Trophoblast cell (in vitro differentiated cells and primary cell): ENCODE measurements at regions not wholly inside any gene's neighbourhood (a gene's known extent, or its start where the extent isn't known, plus 50 kb on each side); places are given as distances from the start of the nearest gene placed in this dataset.

ENCODE experiments used
- DNase-seq, 2 donors: peaks; one replicate each; pipeline ENCODE4 v3.0.0-alpha.2; 2016
- H2AFZ ChIP-seq: 2 replicates; pipeline ENCODE4 v1.6.1; 2013; ENCODE audit warnings: low read length, moderate library complexity, mild to moderate bottlenecking; ENCODE audit not compliant: insufficient read depth, poor library complexity
- H2AK5ac ChIP-seq: 2 replicates; pipeline ENCODE4 v1.6.1; 2013; ENCODE audit warnings: mild to moderate bottlenecking, low read length
- H2BK120ac ChIP-seq: 2 replicates; pipeline ENCODE4 v1.6.1; 2013; ENCODE audit warnings: low read length, mild to moderate bottlenecking, moderate library complexity; ENCODE audit not compliant: insufficient read depth, poor library complexity
- H2BK12ac ChIP-seq: 2 replicates; pipeline ENCODE4 v1.6.1; 2013; ENCODE audit warnings: mild to moderate bottlenecking, low read length, moderate library complexity
- H2BK5ac ChIP-seq: 2 replicates; pipeline ENCODE4 v1.6.1; 2013; ENCODE audit warnings: low read length, low read depth, moderate library complexity, mild to moderate bottlenecking; ENCODE audit not compliant: poor library complexity
- H3K14ac ChIP-seq: 2 replicates; pipeline ENCODE4 v1.6.1; 2013; ENCODE audit warnings: mild to moderate bottlenecking, low read length
- H3K18ac ChIP-seq: 2 replicates; pipeline ENCODE4 v1.6.1; 2013; ENCODE audit warnings: mild to moderate bottlenecking, low read length
- H3K23ac ChIP-seq: 2 replicates; pipeline ENCODE4 v1.6.1; 2013; ENCODE audit warnings: low read length
- H3K27ac ChIP-seq: 2 replicates; pipeline ENCODE4 v1.5.1; 2013; ENCODE audit warnings: low read depth, mild to moderate bottlenecking, inconsistent platforms, low read length, moderate library complexity
- H3K27me3 ChIP-seq: 2 replicates; pipeline ENCODE4 v1.6.1; 2013; ENCODE audit warnings: inconsistent platforms, mild to moderate bottlenecking, low read length, moderate library complexity; ENCODE audit not compliant: insufficient read depth
- H3K36me3 ChIP-seq, 2 experiments: 1 replicate in 1 of 2; 2 replicates in 1 of 2; pipeline ENCODE4 v1.6.1; 2013; ENCODE audit warnings: low read length in 2 of 2, mild to moderate bottlenecking in 2 of 2, moderate library complexity in 1 of 2; ENCODE audit not compliant: insufficient read depth in 2 of 2, control insufficient read depth in 1 of 2
- H3K4ac ChIP-seq: 2 replicates; pipeline ENCODE4 v1.6.1; 2013; ENCODE audit warnings: low read depth, mild to moderate bottlenecking, low read length, moderate library complexity
- H3K4me1 ChIP-seq, 2 experiments: 1 replicate in 1 of 2; 2 replicates in 1 of 2; pipeline ENCODE4 v1.6.1; 2013; ENCODE audit warnings: low read length in 2 of 2, mild to moderate bottlenecking in 2 of 2, moderate library complexity in 1 of 2; ENCODE audit not compliant: insufficient read depth in 2 of 2, control insufficient read depth in 1 of 2
- H3K4me2 ChIP-seq: 2 replicates; pipeline ENCODE4 v1.6.1; 2013; ENCODE audit warnings: inconsistent platforms, mild to moderate bottlenecking, low read length, moderate library complexity
- H3K4me3 ChIP-seq: 2 replicates; pipeline ENCODE4 v1.5.1; 2013; ENCODE audit warnings: mild to moderate bottlenecking, low read depth, low read length, inconsistent platforms
- H3K79me1 ChIP-seq: one replicate; pipeline ENCODE4 v1.6.1; 2013; ENCODE audit warnings: low read length
- H3K79me2 ChIP-seq: 2 replicates; pipeline ENCODE4 v1.6.1; 2013; ENCODE audit warnings: low read length, mild to moderate bottlenecking; ENCODE audit not compliant: control insufficient read depth, insufficient read depth, poor library complexity
- H3K9ac ChIP-seq: 2 replicates; pipeline ENCODE4 v1.6.1; 2013; ENCODE audit warnings: mild to moderate bottlenecking, low read length
- H3K9me3 ChIP-seq: 2 replicates; pipeline ENCODE4 v1.6.1; 2013; ENCODE audit warnings: low read depth, mild to moderate bottlenecking, control low read depth, inconsistent platforms, low read length; ENCODE audit not compliant: insufficient read depth
- H4K12ac ChIP-seq: 2 replicates; pipeline ENCODE4 v1.6.1; 2013; ENCODE audit warnings: low read depth, mild to moderate bottlenecking, low read length, moderate library complexity
- H4K8ac ChIP-seq: 2 replicates; pipeline ENCODE4 v1.6.1; 2013; ENCODE audit warnings: low read depth, mild to moderate bottlenecking, low read length, moderate library complexity
- H4K91ac ChIP-seq: one replicate; pipeline ENCODE4 v1.6.1; 2013; ENCODE audit warnings: low read depth, mild to moderate bottlenecking, low read length, moderate library complexity
- WGBS: extraction: QIAGEN DNeasy Blood & Tissue Kit; methylation state at CpG from one replicate; pipeline ENCODE4 v1.1.7; 2013; ENCODE audit warnings: missing lambda C conversion rate; ENCODE audit not compliant: insufficient read length, insufficient coverage; ENCODE audit errors: extremely low coverage; 5-methylcytosine and 5-hydroxymethylcytosine counted together

DNA sequence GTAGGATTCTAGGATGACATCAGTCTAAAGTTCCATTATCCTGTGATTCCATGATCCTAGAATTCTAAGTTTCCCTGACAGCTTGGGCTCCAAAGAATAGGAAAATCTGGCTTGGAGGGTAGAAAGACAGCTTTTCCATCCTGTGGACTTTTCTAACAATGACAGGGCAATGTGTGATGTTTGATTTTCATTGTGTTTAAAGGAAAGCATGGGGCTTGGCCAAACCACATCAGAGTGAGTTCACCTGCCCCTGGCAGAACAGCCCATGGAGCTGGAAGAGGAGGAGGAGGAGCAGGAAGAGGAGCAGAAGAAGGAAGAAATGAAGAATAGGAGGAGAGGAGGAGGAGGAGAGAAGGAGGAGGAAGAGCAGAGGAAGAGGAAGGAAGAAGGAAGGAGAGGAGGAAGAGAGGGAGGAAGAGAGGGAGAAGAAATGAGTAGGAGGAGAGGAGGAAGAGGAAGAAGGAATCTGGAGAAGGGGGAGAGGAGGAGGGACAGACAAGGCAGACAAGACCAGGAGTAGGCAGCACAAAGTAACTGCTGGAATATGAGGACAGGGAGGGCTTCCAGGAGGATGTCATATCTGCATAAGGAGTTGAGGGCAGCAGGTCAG, 53.1 kb upstream of the WNT11 start:
- Histone ChIP-seq H3K4me2 (no peak overlapping the region), H3K27ac (no peak overlapping the region), H3K4me3 (no peak overlapping the region), H2BK120ac (no peak overlapping the region), H3K18ac (no peak overlapping the region), H4K91ac (no peak overlapping the region), H4K12ac (no peak overlapping the region), H3K79me1 (no peaks in the 10 kb centered on the region), H3K79me2 (no peaks in the 10 kb centered on the region), H3K36me3 (no peaks in the 10 kb centered on the region), H2BK12ac (no peak overlapping the region), H2AFZ (no peak overlapping the region), H3K14ac (no peak overlapping the region), H3K9me3 (no peaks in the 10 kb centered on the region), H2AK5ac (no peak overlapping the region), H3K4me1 (peaks cover 0 to 7% of the 10 kb centered on the region in 2 experiments), H3K4ac (no peak overlapping the region), H2BK5ac (no peak overlapping the region), H3K23ac (no peak overlapping the region), H3K9ac (no peak overlapping the region), H4K8ac (no peak overlapping the region), H3K27me3 (no peaks in the 10 kb centered on the region)
- no peak for DNase-seq

DNA sequence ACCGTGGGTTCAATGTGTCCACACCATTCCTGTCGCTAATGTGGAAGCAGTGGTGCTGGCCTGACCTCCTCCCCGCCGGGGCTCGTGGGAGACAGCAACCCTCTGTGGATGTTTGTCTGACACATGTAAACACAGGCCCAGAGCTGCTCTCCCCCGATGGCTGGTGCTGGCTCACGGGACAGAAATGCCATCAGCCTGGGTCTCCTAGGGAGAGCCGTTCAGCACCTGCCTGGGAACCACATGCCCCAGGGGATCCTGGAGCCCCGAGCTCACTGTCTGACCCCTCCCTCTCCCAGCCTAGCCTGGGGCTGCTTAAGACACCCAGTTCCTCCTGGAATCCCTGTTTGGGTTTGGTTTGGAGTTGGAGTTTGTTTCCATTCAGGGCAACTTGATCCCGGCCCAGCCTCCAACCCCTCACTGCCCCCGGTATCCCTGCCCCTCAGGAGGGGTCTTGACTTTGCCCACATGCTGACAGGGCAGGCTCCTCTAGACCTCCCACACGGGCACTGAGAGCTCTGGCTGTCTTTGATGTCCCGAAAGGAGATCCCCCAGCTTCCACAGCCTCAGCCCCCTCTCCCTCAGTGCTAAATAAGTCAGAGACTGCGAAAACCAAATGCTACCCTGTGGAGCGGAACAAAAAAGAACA, 50.9 kb upstream of the WNT11 start:
- H3K27ac ChIP-seq = no peak overlapping the region
- H3K4me3 ChIP-seq = no peak overlapping the region
- no peak overlapping the region for H3K4ac ChIP-seq
- H2BK120ac ChIP-seq = no peak overlapping the region
- H3K9ac ChIP-seq = no peak overlapping the region
- no peak overlapping the region for H3K18ac ChIP-seq
- no peaks in the 10 kb centered on the region for H3K79me1 ChIP-seq
- no peak overlapping the region for H3K23ac ChIP-seq
- DNase-seq = peak; percentile 44 to 69
- no peaks in the 10 kb centered on the region for H3K36me3 ChIP-seq
- WGBS = no CpG with 5 or more reads among the region's 15 CpGs
- no peak overlapping the region for H2AFZ ChIP-seq
- H2BK5ac ChIP-seq = no peak overlapping the region
- H4K91ac ChIP-seq = no peak overlapping the region
- no peak overlapping the region for H3K4me2 ChIP-seq
- no peak overlapping the region for H3K14ac ChIP-seq
- H2AK5ac ChIP-seq = no peak overlapping the region
- H3K79me2 ChIP-seq = no peaks in the 10 kb centered on the region
- H2BK12ac ChIP-seq = no peak overlapping the region
- no peaks in the 10 kb centered on the region for H3K27me3 ChIP-seq
- H4K12ac ChIP-seq = no peak overlapping the region
- no peak overlapping the region for H4K8ac ChIP-seq
- H3K9me3 ChIP-seq = no peaks in the 10 kb centered on the region
- H3K4me1 ChIP-seq = peaks cover 0 to 7% of the 10 kb centered on the region in 2 experiments

DNA sequence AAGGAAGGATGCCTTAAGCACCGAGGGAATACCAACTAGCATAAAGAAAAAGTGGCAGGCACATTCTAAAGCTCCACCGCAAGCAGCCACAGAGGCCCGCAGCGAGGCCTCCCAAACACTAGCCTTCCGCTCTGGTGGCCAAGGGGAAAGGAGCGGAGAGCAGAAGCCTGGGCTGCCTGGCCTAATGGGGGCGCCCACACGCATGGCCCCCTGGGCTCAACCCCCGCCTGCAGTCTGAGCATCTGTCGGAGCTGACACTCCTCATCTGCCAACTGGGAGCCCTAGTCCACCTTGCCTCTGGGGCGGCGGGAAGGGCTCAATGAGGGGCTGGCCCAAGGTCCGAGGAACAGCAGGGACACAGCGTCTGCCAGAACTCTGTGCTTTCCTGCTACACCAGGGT, 50.1 kb upstream of the WNT11 start:
- no peak overlapping the region for H3K14ac ChIP-seq
- H4K91ac ChIP-seq = no peak overlapping the region
- peaks cover 0 to 7% of the 10 kb centered on the region in 2 experiments for H3K4me1 ChIP-seq
- H3K18ac ChIP-seq = no peak overlapping the region
- no peaks in the 10 kb centered on the region for H3K79me1 ChIP-seq
- H2AFZ ChIP-seq = no peak overlapping the region
- H2BK5ac ChIP-seq = no peak overlapping the region
- H3K27me3 ChIP-seq = no peaks in the 10 kb centered on the region
- no peak overlapping the region for H3K4me2 ChIP-seq
- WGBS = no CpG with 5 or more reads among the region's 14 CpGs
- no peaks in the 10 kb centered on the region for H3K36me3 ChIP-seq
- no peaks in the 10 kb centered on the region for H3K9me3 ChIP-seq
- no peak for DNase-seq
- H3K79me2 ChIP-seq = no peaks in the 10 kb centered on the region
- no peak overlapping the region for H4K12ac ChIP-seq
- H2BK120ac ChIP-seq = no peak overlapping the region
- H3K23ac ChIP-seq = no peak overlapping the region
- H3K4ac ChIP-seq = no peak overlapping the region
- no peak overlapping the region for H2BK12ac ChIP-seq
- H4K8ac ChIP-seq = no peak overlapping the region
- no peak overlapping the region for H3K27ac ChIP-seq
- H2AK5ac ChIP-seq = no peak overlapping the region
- H3K4me3 ChIP-seq = no peak overlapping the region
- H3K9ac ChIP-seq = no peak overlapping the region
